AG10803 (cell line): ENCODE measurements at regions not wholly inside any gene's neighbourhood (a gene's known extent, or its start where the extent isn't known, plus 50 kb on each side); places are given as distances from the start of the nearest gene placed in this dataset.
A peak's percentile ranks its signal among the peaks of the same experiment; 100 is the strongest.

Source experiments
- DNase-seq: peaks from one replicate; pipeline ENCODE4 v3.0.0; 2010; ENCODE audit warnings: low read depth
- H3K4me3 ChIP-seq: 2 replicates; pipeline ENCODE4 v1.5.1; 2011; ENCODE audit warnings: mild to moderate bottlenecking, low read length, control low read depth
- TF ChIP-seq, protein P1 (sequence below): conservative IDR thresholded peaks from 2 replicates; pipeline ENCODE4 v1.5.1; 2011; ENCODE audit warnings: mild to moderate bottlenecking, low read length, control low read depth, inconsistent platforms

DNA sequence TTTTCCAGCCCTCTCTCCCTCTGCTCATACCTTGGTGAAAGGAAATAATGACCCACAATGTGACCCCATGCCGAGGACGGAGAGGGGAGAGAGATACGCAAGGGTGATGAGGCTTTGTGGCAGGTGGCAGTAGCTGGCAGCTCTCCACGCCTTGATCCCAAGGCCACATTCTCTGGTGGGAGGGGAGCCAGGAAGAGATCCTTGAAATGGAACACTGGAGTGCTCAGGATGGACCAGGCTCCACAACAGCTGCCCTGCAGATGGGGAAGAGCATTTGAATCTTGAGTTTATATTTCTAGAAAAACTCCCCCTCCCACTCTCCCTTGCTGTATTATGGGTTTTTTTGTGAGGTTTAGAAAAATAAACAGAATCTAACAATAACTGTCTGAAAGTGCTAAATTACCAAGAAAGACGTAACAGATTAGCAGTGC, 61.6 kb upstream of the CDON start:
- TF ChIP-seq, protein P1, sequence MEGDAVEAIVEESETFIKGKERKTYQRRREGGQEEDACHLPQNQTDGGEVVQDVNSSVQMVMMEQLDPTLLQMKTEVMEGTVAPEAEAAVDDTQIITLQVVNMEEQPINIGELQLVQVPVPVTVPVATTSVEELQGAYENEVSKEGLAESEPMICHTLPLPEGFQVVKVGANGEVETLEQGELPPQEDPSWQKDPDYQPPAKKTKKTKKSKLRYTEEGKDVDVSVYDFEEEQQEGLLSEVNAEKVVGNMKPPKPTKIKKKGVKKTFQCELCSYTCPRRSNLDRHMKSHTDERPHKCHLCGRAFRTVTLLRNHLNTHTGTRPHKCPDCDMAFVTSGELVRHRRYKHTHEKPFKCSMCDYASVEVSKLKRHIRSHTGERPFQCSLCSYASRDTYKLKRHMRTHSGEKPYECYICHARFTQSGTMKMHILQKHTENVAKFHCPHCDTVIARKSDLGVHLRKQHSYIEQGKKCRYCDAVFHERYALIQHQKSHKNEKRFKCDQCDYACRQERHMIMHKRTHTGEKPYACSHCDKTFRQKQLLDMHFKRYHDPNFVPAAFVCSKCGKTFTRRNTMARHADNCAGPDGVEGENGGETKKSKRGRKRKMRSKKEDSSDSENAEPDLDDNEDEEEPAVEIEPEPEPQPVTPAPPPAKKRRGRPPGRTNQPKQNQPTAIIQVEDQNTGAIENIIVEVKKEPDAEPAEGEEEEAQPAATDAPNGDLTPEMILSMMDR: no peak

DNA sequence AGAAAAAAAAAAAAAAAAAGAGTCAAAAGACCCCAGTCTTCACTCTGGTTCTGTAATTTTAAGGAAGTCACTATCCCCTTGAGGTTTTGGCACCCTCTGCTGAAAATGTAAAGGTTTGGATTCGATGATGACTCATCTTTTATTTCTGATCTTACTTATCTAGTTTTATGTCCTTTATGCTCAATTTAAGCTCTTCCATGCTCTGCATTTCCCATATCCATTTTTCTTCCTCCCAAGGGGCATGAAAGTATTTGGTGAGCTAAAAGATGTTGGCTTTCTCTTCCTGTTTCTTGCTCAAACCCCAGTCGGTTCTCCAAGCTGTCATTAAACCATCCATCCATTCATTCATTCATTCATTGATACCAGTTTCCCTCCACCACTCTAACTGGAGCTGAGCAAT, 61.0 kb upstream of the CDON start:
- peak; percentile 63 for DNase-seq
- TF ChIP-seq, protein P1: no peak
- no peak overlapping the region for H3K4me3 ChIP-seq

More for the DNA sequence above, 61.6 kb upstream of the CDON start:
- DNase-seq: no peak
- no peak overlapping the region for H3K4me3 ChIP-seq

DNA sequence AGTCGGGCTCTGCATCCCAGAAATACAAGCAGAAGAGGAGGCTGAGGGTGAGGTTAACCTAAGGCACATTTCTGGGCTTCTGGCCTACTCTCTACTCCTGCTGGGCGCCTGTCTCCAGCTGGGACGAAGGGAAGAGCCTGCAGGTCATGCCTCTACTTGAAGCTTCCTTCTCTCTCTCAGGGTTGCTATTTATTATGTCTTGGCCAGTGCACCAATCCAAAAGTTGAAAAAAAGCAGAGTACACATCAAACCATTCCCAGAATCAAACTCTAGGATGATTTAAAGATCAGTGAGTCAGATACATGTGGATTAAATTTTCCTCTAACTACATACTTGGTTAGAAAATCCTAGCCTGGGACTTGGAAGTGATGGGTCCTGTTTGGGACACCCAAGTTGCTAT, 60.2 kb upstream of the CDON start:
- H3K4me3 ChIP-seq: no peak overlapping the region
- TF ChIP-seq, protein P1: no peak
- peak; percentile 82 for DNase-seq

DNA sequence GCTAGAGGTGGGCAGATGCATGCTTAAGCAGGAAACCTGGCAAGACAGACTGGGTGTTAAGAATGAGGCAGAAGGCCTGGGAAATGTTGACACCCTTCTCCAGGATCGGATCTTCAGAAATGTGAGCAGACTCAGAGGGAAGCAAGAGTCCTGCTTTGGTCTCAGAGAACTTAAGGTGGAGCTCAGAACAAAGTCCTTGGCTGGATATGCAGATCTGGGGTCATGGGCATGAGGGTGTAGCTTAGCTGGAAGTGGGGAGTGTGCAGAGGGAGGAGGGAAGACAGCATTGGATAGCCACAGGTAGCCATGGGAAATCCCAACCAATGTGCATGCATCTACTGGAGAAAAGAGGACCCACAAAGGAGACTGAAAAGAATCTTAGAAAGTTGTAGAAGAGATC, 58.6 kb upstream of the CDON start:
- TF ChIP-seq, protein P1: no peak
- no peak for DNase-seq
- no peak overlapping the region for H3K4me3 ChIP-seq

DNA sequence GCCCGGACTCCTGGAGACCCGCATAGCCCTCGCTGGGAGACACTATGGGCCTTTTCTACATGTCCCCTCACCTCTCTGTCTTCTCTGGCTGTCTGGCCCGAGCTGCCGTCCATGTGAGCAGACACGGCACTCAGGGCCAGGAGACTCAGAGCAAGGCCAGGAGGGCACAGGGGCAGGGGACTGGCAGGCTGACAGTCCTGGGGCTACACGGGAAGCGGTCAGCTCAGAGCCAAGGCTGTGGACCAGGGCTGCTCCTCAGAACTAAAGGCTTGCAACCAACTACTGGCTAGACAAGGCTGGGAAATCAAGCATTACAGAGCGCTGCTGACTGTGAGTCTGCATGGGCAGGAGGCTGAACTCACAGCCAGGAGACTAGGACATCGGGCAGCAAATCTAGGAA, 56.1 kb upstream of the CDON start:
- TF ChIP-seq, protein P1: no peak
- no peak for DNase-seq
- no peak overlapping the region for H3K4me3 ChIP-seq

DNA sequence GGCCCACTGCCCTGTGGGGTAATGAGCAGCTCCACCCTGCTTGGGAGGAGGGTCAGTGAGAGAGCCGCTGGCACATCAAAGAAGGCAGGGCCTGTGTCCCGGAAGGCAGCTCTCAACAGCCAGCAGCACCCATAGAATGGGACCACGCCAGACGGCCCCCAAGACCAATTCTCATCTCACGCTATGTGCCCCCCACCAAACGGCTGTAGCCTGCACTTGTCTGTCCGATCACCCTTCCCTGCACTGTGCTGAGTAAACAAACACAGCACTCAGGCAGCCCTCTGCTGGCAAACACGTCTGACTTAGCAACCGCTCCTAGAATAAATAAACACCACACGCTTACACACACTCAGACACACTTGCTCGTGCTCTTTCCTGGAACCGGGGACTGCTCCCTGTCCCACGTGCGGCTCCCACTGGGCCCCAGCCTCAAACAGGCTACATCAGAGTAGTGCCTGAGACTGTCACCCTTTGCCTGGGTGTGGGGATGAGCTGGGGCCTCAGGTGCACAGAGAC, 53.2 kb upstream of the CDON start:
- H3K4me3 ChIP-seq: no peak overlapping the region
- TF ChIP-seq, protein P1: peak; percentile 46
- DNase-seq: peak; percentile 91

DNA sequence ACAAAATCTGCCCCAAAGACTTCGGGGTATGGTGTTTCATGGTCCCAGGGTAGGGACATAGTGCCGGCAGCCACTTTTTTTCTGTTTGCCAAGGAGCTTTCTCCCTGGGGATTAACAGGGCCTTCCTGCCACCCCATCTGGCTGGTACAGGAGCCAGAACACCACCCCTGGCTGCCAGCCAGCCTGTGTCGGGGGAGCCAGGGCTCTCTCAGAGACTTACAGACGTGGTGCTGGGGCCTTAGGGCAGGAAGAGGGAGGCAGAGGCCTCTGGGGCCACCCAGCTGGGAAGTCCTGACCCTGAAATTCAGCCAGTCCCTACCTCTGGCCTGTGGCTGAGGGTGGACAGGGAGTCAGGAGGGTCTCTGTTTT, 52.4 kb upstream of the CDON start:
- DNase-seq: peak; percentile 58
- TF ChIP-seq, protein P1: no peak
- H3K4me3 ChIP-seq: no peak overlapping the region
